Chondrocyte (in vitro differentiated cells): ENCODE measurements at regions not wholly inside any gene's neighbourhood (a gene's known extent, or its start where the extent isn't known, plus 50 kb on each side); places are given as distances from the start of the nearest gene placed in this dataset.
"Not testable (repeated sequence)": the region's sequence is repeated elsewhere in the genome, so short reads cannot be mapped to it uniquely, and the experiment has no call there.

Experiments used
- DNase-seq: peaks from one replicate; pipeline ENCODE4 v3.0.0; 2021; ENCODE audit warnings: mixed read lengths, low spot score
- H3K27ac Mint-ChIP-seq: one replicate; pipeline ENCODE4 v1.8.0; 2021; ENCODE audit warnings: mild to moderate bottlenecking, moderate library complexity, mixed read lengths; ENCODE audit not compliant: unreplicated experiment
- H3K27me3 Mint-ChIP-seq: 2 replicates; pipeline ENCODE4 v1.8.0; 2021; ENCODE audit warnings: low read depth, mixed read lengths
- H3K36me3 Mint-ChIP-seq: 2 replicates; pipeline ENCODE4 v1.8.0; 2021; ENCODE audit warnings: low read depth, mixed read lengths
- H3K4me1 Mint-ChIP-seq: 2 replicates; pipeline ENCODE4 v1.8.0; 2021; ENCODE audit warnings: low read depth, mild to moderate bottlenecking, mixed read lengths
- H3K4me3 Mint-ChIP-seq: one replicate; pipeline ENCODE4 v1.8.0; 2021; ENCODE audit warnings: mild to moderate bottlenecking, moderate library complexity, mixed read lengths; ENCODE audit not compliant: unreplicated experiment
- H3K9me3 Mint-ChIP-seq: 2 replicates; pipeline ENCODE4 v1.8.0; 2021; ENCODE audit warnings: low read depth, mixed read lengths

GRCh38 chr21:6545288-6545687 is 3976.1 kb upstream of the TPTE start:
- not testable (repeated sequence) for H3K4me1 Mint-ChIP-seq, H3K4me3 Mint-ChIP-seq, H3K27me3 Mint-ChIP-seq, DNase-seq, H3K27ac Mint-ChIP-seq, H3K36me3 Mint-ChIP-seq, H3K9me3 Mint-ChIP-seq

GRCh38 chr21:6551045-6551444 is 3970.3 kb upstream of the TPTE start:
- not testable (repeated sequence) for H3K9me3 Mint-ChIP-seq, H3K27ac Mint-ChIP-seq

GRCh38 chr21:6553505-6554376 is 3967.6 kb upstream of the TPTE start:
- H3K27ac Mint-ChIP-seq, DNase-seq, H3K36me3 Mint-ChIP-seq, H3K9me3 Mint-ChIP-seq, H3K4me3 Mint-ChIP-seq, H3K4me1 Mint-ChIP-seq, H3K27me3 Mint-ChIP-seq: not testable (repeated sequence)

More at GRCh38 chr21:6551045-6551444, 3970.3 kb upstream of the TPTE start:
- not testable (repeated sequence) for H3K36me3 Mint-ChIP-seq, DNase-seq, H3K4me3 Mint-ChIP-seq, H3K27me3 Mint-ChIP-seq, H3K4me1 Mint-ChIP-seq

- H3K4me3 Mint-ChIP-seq, DNase-seq, H3K4me1 Mint-ChIP-seq, H3K27ac Mint-ChIP-seq, H3K27me3 Mint-ChIP-seq, H3K9me3 Mint-ChIP-seq, H3K36me3 Mint-ChIP-seq: not testable (repeated sequence)
Measured at GRCh38 chr21:6554377-6554864, 3967.0 kb upstream of the TPTE start.

- not testable (repeated sequence) for H3K27me3 Mint-ChIP-seq, H3K27ac Mint-ChIP-seq, H3K4me3 Mint-ChIP-seq, H3K4me1 Mint-ChIP-seq, H3K9me3 Mint-ChIP-seq, H3K36me3 Mint-ChIP-seq, DNase-seq
Measured at GRCh38 chr21:6556516-6556915, 3964.9 kb upstream of the TPTE start.

GRCh38 chr21:6557415-6557814 is 3964.0 kb upstream of the TPTE start:
- H3K27ac Mint-ChIP-seq: not testable (repeated sequence)

GRCh38 chr21:6561168-6561567 is 3960.2 kb upstream of the TPTE start:
- not testable (repeated sequence) for H3K36me3 Mint-ChIP-seq, H3K9me3 Mint-ChIP-seq, H3K27ac Mint-ChIP-seq, H3K4me1 Mint-ChIP-seq, DNase-seq, H3K4me3 Mint-ChIP-seq, H3K27me3 Mint-ChIP-seq

More at GRCh38 chr21:6557415-6557814, 3964.0 kb upstream of the TPTE start:
- H3K4me3 Mint-ChIP-seq, DNase-seq, H3K36me3 Mint-ChIP-seq, H3K4me1 Mint-ChIP-seq, H3K27me3 Mint-ChIP-seq, H3K9me3 Mint-ChIP-seq: not testable (repeated sequence)

GRCh38 chr21:6561578-6561977 is 3959.8 kb upstream of the TPTE start:
- not testable (repeated sequence) for H3K36me3 Mint-ChIP-seq, H3K27me3 Mint-ChIP-seq, H3K4me3 Mint-ChIP-seq, H3K9me3 Mint-ChIP-seq, H3K27ac Mint-ChIP-seq, H3K4me1 Mint-ChIP-seq, DNase-seq

GRCh38 chr21:6564543-6565166 is 3956.7 kb upstream of the TPTE start:
- not testable (repeated sequence) for H3K36me3 Mint-ChIP-seq, H3K27ac Mint-ChIP-seq, H3K27me3 Mint-ChIP-seq, H3K4me1 Mint-ChIP-seq, H3K4me3 Mint-ChIP-seq, H3K9me3 Mint-ChIP-seq, DNase-seq

GRCh38 chr21:6565190-6566094 is 3955.9 kb upstream of the TPTE start:
- H3K4me1 Mint-ChIP-seq, DNase-seq, H3K36me3 Mint-ChIP-seq, H3K9me3 Mint-ChIP-seq, H3K27ac Mint-ChIP-seq, H3K4me3 Mint-ChIP-seq, H3K27me3 Mint-ChIP-seq: not testable (repeated sequence)

- H3K27ac Mint-ChIP-seq, H3K4me3 Mint-ChIP-seq, H3K27me3 Mint-ChIP-seq, H3K9me3 Mint-ChIP-seq, DNase-seq, H3K4me1 Mint-ChIP-seq, H3K36me3 Mint-ChIP-seq: not testable (repeated sequence)
Measured at GRCh38 chr21:6567542-6567941, 3953.8 kb upstream of the TPTE start.

GRCh38 chr21:6569152-6569551 is 3952.2 kb upstream of the TPTE start:
- not testable (repeated sequence) for H3K27ac Mint-ChIP-seq, H3K4me1 Mint-ChIP-seq, DNase-seq, H3K4me3 Mint-ChIP-seq, H3K9me3 Mint-ChIP-seq, H3K27me3 Mint-ChIP-seq, H3K36me3 Mint-ChIP-seq
